HG03439 (cell line): ENCODE measurements at regions not wholly inside any gene's neighbourhood (a gene's known extent, or its start where the extent isn't known, plus 50 kb on each side); places are given as distances from the start of the nearest gene placed in this dataset.

ENCODE experiments used
- ATAC-seq: cut with Tn5 transposase; IDR thresholded peaks from one replicate; pipeline ENCODE4 v1.9.1; 2021; ENCODE audit warnings: mild to moderate bottlenecking, moderate library complexity; ENCODE audit not compliant: unreplicated experiment

DNA sequence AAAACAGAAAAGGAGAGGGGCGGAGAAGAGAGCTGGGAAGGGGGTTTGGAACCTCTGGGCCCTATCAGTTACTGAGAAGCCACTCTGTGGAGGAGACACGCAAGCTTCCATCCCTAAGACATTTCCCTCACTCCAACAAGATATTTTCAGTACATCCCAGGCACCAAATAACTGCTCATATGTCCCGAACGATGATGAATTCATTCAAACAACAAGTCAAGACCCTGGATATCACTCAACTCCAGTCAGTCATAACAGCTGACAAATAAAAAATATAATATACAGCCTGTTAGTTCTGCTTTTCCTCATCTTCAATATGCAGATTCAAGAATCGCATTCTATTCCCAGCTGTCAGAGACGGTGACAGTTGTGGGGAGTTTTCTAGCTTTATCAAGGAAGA lies 104.0 kb upstream of the ZFHX3 start:
- no peak for ATAC-seq

DNA sequence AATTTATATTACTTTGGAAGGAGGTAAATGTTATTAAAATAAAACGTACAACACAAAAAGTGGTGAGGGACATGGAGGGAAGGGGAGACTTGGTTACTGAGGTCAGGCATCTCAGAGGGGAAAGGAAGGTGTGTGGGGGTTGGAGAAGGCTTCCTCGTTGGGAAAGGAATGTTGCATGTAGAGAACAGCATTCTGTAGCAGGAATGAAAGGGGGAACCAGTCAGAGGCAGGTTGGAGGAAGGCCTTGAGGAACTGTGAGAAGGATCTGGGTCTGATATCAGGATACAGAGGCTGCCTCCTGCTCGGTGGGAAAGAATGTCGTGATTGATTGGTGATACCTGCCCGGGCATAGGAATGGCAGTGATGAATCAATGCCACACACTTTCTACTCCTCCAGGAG lies 103.3 kb upstream of the ZFHX3 start:
- ATAC-seq, result no peak

DNA sequence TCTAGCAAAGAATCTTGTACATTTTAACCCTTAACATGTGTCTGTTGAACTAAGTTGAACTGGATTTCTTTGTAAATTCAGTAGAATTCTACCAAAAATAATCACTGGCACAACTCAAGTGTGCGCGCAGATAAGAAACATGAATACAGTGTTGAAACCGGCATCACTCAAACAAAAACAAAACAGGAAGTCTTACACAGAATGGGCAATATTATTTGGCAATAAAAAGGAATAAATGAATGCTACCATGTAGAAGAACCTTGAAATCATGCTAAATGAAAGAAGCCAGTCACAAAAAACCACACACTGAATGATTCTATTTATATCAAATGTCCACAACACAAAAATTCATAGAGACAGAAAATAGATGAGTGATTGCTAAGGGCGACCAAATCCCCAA lies 102.9 kb upstream of the ZFHX3 start:
- ATAC-seq, result no peak

DNA sequence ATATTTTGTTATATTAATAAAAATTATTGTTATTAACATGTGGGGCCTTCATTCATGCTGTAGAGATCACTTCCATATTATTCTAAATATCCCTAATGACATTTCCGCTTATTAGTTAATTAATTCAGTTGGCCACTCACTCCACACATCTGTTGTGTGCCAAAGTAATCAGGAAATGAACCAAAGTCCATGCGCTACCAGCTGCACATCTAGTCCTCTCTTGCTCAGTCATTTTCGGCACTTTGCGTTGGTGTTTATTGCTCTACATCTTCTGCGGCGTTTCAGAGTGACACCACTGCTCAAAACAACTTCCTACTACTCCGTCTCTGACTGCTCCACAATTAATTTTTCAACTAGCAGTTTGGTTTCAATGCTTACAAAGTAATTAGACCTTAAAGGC lies 101.4 kb upstream of the ZFHX3 start:
- no peak for ATAC-seq

DNA sequence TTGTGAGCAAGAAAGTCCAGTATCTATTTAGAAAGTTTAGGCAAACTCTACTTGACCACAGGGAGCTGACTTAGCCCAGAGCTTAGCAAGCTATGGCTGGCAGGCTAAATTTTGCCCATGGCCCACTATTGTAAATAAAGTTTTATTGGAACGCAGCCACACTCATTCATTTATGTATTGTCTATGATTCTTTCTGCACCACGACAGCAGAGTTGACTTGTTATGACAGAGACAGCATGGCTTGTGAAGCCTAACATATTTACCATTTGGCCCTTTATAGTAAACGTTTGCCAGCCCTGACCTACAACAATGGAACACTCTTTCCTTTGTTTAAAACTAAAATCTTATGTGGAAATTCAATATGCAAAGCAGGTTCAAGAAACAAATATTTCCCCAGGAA lies 100.0 kb upstream of the ZFHX3 start:
- ATAC-seq, result no peak

DNA sequence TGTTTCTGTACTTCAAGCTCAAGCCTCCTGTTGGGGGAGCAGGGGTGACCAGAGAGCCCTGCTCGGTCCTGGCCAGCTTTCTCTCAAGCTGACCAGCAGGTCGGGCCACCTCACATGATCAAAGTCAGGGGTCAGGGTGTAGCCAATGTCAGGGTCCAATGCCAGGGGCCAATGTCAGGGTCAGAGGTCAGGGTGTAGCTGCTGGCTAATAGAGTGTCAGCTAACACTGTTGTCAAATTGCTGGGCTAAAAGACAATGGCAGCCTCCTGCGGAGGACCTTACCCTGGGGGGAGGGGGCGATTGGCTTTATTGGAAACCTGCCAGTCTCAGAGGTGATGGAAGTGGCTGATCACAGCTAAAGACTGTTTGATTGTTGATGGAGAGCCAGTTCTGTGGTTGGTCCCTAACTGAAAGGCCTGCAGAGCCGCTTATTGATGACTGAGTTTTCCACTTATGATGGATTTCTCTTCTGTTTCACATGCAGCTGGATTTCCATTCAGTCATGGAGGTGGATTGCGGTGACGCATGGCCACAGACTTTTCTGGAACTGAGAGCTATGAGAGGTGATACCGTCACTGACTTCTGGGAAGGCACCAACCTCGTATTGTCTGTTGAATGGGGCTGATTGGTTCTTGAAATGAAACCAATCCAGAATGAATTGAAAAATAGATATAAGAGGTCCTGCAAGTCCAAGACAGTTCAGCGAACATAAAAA lies 97.4 kb upstream of the ZFHX3 start:
- no peak for ATAC-seq

DNA sequence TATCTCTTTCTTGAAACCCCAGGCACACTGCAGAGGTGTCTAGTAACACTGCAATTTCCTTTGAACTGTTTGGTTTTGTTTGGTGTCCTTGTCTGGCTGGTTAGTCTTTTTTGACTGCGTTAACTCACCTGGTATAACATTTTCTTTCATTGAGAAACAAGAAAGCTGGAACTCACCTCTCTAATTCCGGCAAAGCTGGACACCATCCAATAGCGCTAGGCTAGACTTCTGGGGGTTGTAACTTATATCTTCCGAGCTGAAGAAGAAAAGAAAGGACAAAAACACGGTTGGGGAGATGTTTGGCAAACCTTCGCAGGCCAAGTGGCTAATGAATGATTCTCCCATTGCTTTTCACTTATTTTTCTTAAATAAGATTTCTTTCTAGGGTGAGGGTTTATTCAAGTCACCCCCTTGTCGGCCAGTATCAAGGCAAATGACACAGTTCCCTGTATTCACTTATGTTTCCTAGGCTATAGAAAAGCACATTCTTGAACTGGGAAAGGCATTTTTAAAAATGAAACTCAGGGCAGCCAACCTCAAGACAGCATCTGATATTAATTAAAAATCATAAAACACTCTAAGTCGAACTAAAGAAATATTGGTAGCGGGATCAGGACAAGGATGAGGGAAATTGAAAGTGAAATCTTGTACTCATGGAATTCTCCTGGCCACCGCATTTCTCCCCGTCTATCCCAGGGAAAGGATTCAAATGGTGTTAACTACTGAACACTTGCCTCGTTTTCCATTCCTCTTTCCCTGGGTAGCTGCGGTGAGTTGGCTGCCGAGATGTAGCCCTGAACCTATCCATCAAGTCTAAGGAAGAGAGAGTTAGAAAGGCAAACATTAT lies 95.9 kb upstream of the ZFHX3 start:
- ATAC-seq, result no peak

DNA sequence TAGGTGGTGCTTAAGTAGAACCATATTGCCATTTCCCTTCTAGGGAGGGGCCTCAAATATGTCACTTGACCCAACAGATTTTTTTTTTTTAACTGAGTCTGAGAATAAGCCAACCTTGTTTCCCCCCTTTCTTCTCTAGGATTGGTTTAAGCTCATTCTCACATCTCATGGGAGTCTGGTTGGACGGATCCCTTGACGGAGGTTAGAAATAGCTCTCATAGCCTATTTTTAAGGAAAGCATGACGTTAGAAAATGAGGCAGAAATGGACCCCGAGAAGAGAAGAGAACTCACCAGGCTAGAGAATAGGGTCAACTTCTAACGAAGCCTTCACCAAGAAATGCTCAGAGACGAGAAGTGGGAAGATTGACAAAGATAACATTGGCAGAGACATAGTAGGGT lies 95.1 kb upstream of the ZFHX3 start:
- no peak for ATAC-seq

DNA sequence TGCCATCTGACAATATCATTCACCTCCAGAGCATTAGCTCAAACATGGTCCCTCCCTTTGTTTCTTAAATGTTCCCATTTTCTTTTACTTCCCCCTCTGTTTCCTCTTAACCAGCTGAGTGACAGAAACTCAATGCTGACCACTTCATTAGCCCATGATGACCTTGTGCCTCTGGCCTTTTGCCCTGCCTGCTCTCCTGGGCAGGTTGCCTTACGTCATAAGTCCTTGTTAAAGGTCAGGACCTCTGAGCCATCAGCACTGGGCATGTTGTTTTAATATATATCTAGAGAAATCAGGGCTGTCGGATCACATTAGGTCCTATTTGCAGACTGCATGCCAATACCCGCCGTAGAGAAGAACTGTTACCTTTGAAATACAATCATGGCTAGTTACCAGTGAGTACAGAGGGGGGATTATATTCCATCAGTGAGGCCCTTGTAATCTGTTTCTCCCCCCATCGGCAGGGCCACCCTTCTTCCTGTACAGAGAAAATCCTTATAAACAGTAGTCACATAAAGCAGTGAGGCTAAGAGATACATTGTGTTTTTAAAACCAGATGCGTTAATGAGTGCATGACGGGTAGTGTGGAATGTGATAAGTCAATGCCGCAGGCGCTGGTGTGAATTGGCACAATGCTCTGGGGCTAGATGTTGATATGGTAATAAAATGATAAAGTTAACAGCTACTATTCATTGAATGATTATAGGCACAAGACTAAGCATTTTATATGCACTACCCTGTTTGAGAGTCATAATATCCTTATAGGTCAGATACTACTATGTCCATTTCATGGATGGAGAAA lies 94.3 kb upstream of the ZFHX3 start:
- no peak for ATAC-seq

DNA sequence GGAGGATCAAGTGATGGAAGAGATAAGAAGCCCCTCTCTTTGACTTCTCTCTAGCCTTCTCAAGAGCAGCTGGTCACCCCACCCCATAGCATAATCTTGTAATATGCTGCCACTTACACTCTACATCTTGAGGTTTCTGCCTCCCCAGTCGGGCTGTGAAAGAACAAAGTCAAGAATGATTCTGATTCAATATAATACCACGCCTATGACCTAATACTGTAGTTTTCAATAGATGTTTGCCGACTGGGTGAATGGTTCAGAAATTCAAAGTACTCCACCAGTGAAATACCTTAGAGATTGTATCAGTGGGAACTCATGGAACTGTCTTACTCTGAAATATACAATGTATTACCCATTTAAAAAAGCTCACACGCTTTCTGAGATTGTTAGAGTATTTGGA lies 93.0 kb upstream of the ZFHX3 start:
- no peak for ATAC-seq

DNA sequence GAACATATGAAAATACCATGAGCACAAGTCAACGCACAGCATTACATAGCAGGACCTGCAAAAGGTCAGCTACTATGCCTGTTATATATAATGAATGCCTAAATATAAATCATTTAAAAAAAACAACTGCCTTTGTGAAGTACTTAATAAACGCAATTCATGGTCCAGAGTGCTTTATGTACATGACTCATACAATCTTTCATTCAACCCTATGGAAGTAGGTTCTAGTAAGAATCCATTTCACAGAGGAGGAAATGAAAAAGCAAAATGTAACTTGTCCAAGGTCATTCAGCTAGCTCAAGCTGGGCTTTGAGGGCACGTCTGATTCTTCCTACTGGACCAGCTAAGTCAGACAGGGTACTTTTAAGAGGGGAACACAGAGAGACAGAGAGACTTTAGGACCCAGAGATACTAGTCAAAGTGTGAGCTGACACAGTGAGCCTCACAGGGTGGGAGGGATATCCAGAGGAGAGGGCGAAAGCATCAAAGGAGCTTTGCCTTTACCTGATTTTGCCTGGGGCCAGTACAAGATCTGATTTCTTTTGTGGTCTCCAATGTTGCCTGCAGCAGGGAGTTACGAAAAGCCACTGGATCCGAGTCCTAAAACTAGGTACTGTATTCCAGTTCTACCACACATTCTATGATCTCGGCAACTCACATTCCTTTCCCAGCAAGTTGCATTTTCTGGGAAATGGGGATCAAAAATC lies 83.4 kb upstream of the ZFHX3 start:
- no peak for ATAC-seq

DNA sequence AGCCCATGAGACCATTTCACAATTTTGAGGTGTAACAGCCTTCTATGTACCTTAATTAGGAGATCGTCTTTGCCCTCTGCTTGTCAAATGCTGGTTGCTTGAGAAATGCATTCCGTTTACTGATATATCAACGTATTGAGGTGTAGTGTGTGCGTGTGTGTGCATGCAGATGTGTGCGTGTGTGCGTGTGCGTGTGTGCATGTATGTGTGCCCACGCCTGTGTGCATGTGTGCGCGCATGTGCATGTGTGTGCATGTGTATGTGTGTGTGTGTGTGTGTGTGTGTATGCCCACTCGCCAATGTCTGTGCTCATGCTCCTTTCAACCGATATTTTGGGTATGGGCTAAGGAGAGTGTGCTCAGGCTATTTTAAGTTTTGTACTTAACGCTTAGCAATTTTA lies 81.5 kb upstream of the ZFHX3 start:
- no peak for ATAC-seq

DNA sequence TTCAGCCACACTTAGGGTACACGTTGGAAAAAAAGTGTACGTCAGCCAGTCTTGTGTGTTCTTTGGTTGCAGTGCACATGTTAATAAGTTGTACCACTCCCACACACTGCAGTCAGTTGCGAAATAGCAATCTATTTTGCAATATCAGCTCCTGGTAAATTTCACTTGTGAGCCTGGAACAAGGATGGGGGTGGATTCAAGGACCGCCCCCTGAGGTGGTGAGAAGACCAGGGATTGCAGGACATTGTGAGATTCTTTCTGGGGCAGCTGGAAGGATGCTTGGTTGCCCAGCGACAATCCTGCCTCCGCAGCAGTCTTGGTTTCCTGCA lies 78.6 kb upstream of the ZFHX3 start:
- no peak for ATAC-seq

DNA sequence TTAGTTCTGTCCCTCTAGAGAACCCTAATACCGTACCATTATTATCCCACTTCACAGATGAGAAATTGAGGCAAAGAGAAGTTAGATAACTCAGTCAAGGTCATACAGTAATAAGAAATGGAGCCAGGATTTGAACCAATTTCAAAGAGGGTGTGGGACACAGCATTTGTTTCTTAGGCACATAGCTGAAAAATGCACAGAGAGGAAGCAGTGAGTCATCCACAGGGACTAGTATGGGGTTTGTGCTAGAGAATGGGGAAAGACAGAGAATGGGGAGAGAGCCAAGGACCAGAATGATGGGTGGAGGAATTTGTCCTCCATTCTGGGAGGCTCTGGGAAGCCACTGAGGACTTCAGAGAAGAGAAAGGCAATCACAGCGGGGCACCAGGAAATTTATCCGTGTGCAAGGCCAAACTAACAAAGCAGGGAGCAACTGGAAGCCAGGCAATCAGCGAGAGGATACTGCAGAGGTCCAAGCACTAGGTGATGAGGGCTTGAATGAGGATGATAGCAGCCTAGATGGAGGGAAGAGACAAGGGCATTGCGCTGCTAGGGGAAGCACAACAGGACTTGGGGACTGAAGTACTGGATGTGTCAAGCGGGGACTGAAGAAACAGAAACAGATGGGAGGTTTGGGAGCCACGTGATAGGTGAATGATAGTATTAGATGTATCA lies 78.1 kb upstream of the ZFHX3 start:
- ATAC-seq, result no peak

DNA sequence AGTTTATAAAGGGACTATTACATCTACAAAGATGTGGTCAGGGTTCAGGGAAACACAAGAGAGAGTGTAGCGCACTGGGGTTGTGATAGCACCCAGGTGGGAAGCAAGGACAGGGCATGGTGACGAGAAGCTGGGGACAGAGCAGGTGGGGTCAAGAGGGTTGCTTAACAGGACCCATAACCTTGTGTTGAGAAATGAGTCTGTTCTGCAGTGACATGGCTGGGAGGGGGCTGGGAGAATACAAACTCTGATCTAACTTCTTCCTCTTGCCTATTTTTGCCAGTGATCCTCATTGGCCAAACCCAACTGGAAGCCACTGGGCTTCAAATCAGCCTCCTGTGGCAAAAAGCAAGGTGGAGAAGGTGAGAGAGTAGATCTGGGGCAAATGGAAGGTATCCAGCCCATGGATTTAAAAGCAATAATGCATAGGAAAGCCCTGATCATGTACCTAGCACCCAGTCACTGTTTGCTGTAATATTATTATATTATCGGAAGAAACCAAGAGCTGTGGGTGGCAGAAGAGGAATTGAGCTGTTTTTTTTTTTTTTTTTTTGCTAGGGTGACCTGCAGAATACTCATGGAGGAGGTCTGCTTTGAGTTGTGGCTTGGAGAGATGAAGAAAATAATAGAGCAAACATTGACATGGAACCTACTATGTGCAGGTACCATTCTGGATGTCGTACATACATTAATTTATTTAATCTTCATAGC lies 76.9 kb upstream of the ZFHX3 start:
- ATAC-seq, result no peak

DNA sequence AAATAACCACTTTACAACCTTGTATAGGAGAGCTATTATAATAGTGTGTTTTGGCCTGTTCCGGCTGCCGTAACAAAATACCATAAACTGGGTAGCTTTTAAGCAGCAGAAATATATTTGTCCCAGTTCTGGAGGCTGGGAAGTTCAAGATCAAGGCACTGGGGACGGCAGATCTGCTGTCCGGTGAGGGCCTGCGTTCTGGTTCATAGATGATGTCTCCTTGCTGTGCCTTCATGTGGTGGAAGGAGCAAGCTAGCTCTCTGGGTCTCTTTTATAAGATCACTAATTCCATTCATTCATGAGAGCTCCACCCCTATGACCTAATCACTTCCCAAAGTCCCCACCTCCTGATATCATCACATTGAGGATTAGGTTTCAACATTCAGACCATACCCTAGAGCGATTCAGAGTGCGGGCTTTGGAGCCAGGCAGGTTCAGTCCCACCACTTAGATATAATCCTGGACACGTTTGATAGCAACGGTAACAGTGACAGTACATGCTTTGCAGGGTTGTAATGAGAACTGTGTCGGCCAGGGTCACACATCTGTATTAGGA lies 76.2 kb upstream of the ZFHX3 start:
- no peak for ATAC-seq

DNA sequence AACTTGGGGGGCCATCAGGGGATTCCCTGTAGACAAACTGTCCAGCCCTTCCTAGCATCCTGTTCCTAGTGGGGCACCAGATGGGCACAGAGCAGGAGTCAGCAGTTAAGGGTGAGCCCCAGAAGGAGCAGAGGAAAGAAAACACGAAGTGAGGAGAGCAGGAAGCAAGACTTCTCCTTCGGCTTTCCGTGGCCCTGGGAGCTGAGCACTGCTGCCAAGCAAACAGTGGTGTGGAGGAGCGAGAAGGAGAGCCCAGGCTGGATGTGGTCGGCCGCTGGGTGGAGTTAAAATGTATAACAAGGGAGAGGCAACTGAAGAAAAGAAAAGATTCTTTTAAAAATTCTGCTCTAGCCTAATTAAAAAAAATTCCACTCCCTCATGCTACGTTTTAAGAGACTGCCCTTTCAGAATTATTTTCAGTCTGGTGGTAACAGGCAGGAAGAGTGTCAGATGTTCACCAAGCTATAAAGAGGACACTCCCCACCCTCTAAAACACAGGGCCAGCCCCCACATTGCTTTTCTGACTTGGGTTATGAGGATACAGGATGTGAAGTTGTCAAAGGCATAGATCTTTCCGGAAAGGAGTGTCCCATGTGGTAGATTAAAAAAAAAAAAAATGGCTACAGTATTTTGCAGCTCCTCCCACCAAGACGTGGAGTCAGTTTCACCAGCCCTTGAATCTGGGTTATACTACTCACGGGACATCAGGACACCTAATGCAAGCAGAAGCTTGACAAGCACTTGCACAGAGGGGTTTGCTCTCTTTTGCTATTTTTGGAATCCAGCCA lies 74.9 kb upstream of the ZFHX3 start:
- no peak for ATAC-seq

DNA sequence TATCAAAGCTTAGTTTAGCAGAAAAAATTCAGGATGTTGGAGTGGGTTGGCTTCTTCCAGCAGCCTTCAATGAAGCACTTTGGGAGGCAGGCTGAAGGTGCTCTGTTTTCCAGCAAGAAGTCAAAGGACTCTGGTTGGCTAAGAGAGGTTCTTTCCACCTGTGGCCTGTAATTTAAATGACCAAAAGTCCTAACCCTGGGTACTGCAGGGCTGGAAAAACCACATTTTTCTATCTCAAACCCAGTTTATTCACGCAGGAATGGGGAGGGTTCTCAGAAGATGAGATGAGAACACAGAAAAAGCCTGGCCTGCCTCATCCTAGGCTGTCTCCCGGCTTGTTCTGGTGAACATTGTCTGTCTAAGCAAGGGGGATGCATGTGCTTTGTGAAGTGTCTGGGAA lies 68.6 kb upstream of the ZFHX3 start:
- ATAC-seq, result no peak

DNA sequence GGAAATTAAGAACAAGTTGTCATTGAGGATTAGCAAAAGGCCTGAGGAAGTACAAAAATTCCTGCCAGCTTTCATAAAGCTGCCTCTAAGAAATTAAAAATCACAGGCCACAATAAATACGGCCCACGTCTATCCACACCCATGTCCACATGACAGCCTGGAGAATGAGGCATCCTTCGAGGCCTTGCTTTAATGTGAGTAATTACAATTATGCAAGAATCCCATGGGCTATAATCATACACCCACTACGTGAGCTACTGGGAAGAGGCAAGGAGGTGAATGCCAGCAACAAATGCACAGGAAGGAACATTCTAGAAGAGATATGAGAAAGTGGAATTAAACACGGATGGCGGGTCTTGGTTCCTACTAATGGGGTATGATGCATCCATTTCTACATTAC lies 65.4 kb upstream of the ZFHX3 start:
- ATAC-seq, result no peak
